Stimulated activated effector memory CD8-positive, alpha-beta T cell treated with anti-CD3 and anti-CD28 coated beads, Interleukin-12 subunit alpha, Interleukin-12 subunit beta, amount 100 ng/mL, for 72 hours (primary cell): ENCODE measurements at regions not wholly inside any gene's neighbourhood (a gene's known extent, or its start where the extent isn't known, plus 50 kb on each side); places are given as distances from the start of the nearest gene placed in this dataset.

Experiments used
- ATAC-seq: fragments of 150-1000 bp; cut with Tn5 transposase; 2 replicates; pipeline ENCODE4 v1.10.0; 2021
- DNase-seq, 2 donors: peaks; one replicate each; pipeline ENCODE4 v3.0.0; 2021 to 2022; ENCODE audit warnings: low spot score in 2 of 2
- H3K27ac Mint-ChIP-seq: one replicate; pipeline ENCODE4 v1.8.0; 2022; ENCODE audit warnings: mild to moderate bottlenecking, mixed read lengths
- H3K36me3 Mint-ChIP-seq: one replicate; pipeline ENCODE4 v1.8.0; 2022; ENCODE audit warnings: mild to moderate bottlenecking, mixed read lengths
- H3K4me1 Mint-ChIP-seq: one replicate; pipeline ENCODE4 v1.8.0; 2022; ENCODE audit warnings: mixed read lengths
- H3K4me3 Mint-ChIP-seq: one replicate; pipeline ENCODE4 v1.8.0; 2022; ENCODE audit warnings: mild to moderate bottlenecking, mixed read lengths
- H3K9me3 Mint-ChIP-seq: one replicate; pipeline ENCODE4 v1.8.0; 2022; ENCODE audit warnings: mixed read lengths

GRCh38 chr6:81865712-81866111 is 113.2 kb upstream of the TENT5A start:
- H3K27ac Mint-ChIP-seq: no peak overlapping the region
- H3K9me3 Mint-ChIP-seq: no peaks in the 10 kb centered on the region

GRCh38 chr6:81864124-81864523 is 111.6 kb upstream of the TENT5A start:
- ATAC-seq (no peak), DNase-seq (no peak)
- no peaks in the 10 kb centered on the region for H3K36me3 Mint-ChIP-seq
- H3K4me1 Mint-ChIP-seq: no peaks in the 10 kb centered on the region
- no peak overlapping the region for H3K27ac Mint-ChIP-seq
- no peak overlapping the region for H3K4me3 Mint-ChIP-seq
- no peaks in the 10 kb centered on the region for H3K9me3 Mint-ChIP-seq

More at GRCh38 chr6:81865712-81866111, 113.2 kb upstream of the TENT5A start:
- no peaks in the 10 kb centered on the region for H3K4me1 Mint-ChIP-seq
- no peak overlapping the region for H3K4me3 Mint-ChIP-seq
- DNase-seq: no peak
- no peaks in the 10 kb centered on the region for H3K36me3 Mint-ChIP-seq
- no peak for ATAC-seq

- no peak for ATAC-seq
- H3K27ac Mint-ChIP-seq: no peak overlapping the region
- no peaks in the 10 kb centered on the region for H3K4me1 Mint-ChIP-seq
- H3K4me3 Mint-ChIP-seq: no peak overlapping the region
- DNase-seq: no peak
- no peaks in the 10 kb centered on the region for H3K36me3 Mint-ChIP-seq
- H3K9me3 Mint-ChIP-seq: no peaks in the 10 kb centered on the region
These were observed 110.6 kb upstream of the TENT5A start for GRCh38 chr6:81863123-81863522.

- no peaks in the 10 kb centered on the region for H3K4me1 Mint-ChIP-seq
- ATAC-seq (no peak), DNase-seq (no peak)
- H3K36me3 Mint-ChIP-seq: no peaks in the 10 kb centered on the region
- H3K4me3 Mint-ChIP-seq: no peak overlapping the region
- H3K9me3 Mint-ChIP-seq: peaks cover 6% of the 10 kb centered on the region
- no peak overlapping the region for H3K27ac Mint-ChIP-seq
These were observed 108.8 kb upstream of the TENT5A start for GRCh38 chr6:81861281-81861680.

- Mint-ChIP-seq H3K9me3 (peaks cover 6% of the 10 kb centered on the region), H3K36me3 (no peaks in the 10 kb centered on the region), H3K27ac (no peak overlapping the region), H3K4me1 (no peaks in the 10 kb centered on the region), H3K4me3 (no peak overlapping the region)
- ATAC-seq (no peak), DNase-seq (no peak)
These were observed 107.4 kb upstream of the TENT5A start for GRCh38 chr6:81859884-81860283.

GRCh38 chr6:81857812-81858211 is 105.3 kb upstream of the TENT5A start:
- Mint-ChIP-seq H3K4me3 (no peak overlapping the region), H3K9me3 (peaks cover 6% of the 10 kb centered on the region), H3K4me1 (no peaks in the 10 kb centered on the region), H3K36me3 (no peaks in the 10 kb centered on the region), H3K27ac (no peak overlapping the region)
- DNase-seq: no peak
- ATAC-seq: no peak

GRCh38 chr6:81856872-81857271 is 104.4 kb upstream of the TENT5A start:
- H3K36me3 Mint-ChIP-seq: no peaks in the 10 kb centered on the region
- DNase-seq: no peak
- no peak overlapping the region for H3K27ac Mint-ChIP-seq
- peaks cover 6% of the 10 kb centered on the region for H3K9me3 Mint-ChIP-seq
- no peak for ATAC-seq
- H3K4me3 Mint-ChIP-seq: no peak overlapping the region
- H3K4me1 Mint-ChIP-seq: no peaks in the 10 kb centered on the region

- peaks cover 6% of the 10 kb centered on the region for H3K9me3 Mint-ChIP-seq
- no peak overlapping the region for H3K4me3 Mint-ChIP-seq
- H3K4me1 Mint-ChIP-seq: no peaks in the 10 kb centered on the region
- ATAC-seq: no peak
- H3K27ac Mint-ChIP-seq: no peak overlapping the region
- H3K36me3 Mint-ChIP-seq: no peaks in the 10 kb centered on the region
- no peak for DNase-seq
These were observed 102.0 kb upstream of the TENT5A start for GRCh38 chr6:81854474-81854873.

GRCh38 chr6:81853975-81854374 is 101.5 kb upstream of the TENT5A start:
- no peaks in the 10 kb centered on the region for H3K4me1 Mint-ChIP-seq
- no peak overlapping the region for H3K27ac Mint-ChIP-seq
- ATAC-seq: no peak
- H3K36me3 Mint-ChIP-seq: no peaks in the 10 kb centered on the region
- peaks cover 6% of the 10 kb centered on the region for H3K9me3 Mint-ChIP-seq
- no peak for DNase-seq
- no peak overlapping the region for H3K4me3 Mint-ChIP-seq

GRCh38 chr6:81849248-81849647 is 96.8 kb upstream of the TENT5A start:
- H3K4me3 Mint-ChIP-seq: no peak overlapping the region
- no peaks in the 10 kb centered on the region for H3K4me1 Mint-ChIP-seq
- H3K27ac Mint-ChIP-seq: no peak overlapping the region
- ATAC-seq (no peak), DNase-seq (no peak)
- no peaks in the 10 kb centered on the region for H3K9me3 Mint-ChIP-seq
- H3K36me3 Mint-ChIP-seq: no peaks in the 10 kb centered on the region

- no peak overlapping the region for H3K4me3 Mint-ChIP-seq
- ATAC-seq (no peak), DNase-seq (no peak)
- no peak overlapping the region for H3K27ac Mint-ChIP-seq
- no peaks in the 10 kb centered on the region for H3K9me3 Mint-ChIP-seq
- H3K36me3 Mint-ChIP-seq: no peaks in the 10 kb centered on the region
- H3K4me1 Mint-ChIP-seq: no peaks in the 10 kb centered on the region
These were observed 95.4 kb upstream of the TENT5A start for GRCh38 chr6:81847866-81848265.

- Mint-ChIP-seq H3K27ac (no peak overlapping the region), H3K9me3 (no peaks in the 10 kb centered on the region), H3K36me3 (no peaks in the 10 kb centered on the region), H3K4me1 (no peaks in the 10 kb centered on the region), H3K4me3 (no peak overlapping the region)
- DNase-seq (no peak), ATAC-seq (no peak)
These were observed 92.2 kb upstream of the TENT5A start for GRCh38 chr6:81844686-81845085.

- DNase-seq (no peak), ATAC-seq (no peak)
- H3K36me3 Mint-ChIP-seq: no peaks in the 10 kb centered on the region
- H3K4me3 Mint-ChIP-seq: no peak overlapping the region
- H3K9me3 Mint-ChIP-seq: peaks cover 3% of the 10 kb centered on the region
- H3K27ac Mint-ChIP-seq: no peak overlapping the region
- no peaks in the 10 kb centered on the region for H3K4me1 Mint-ChIP-seq
These were observed 90.8 kb upstream of the TENT5A start for GRCh38 chr6:81843302-81843701.

GRCh38 chr6:81842254-81842653 is 89.8 kb upstream of the TENT5A start:
- Mint-ChIP-seq H3K4me3 (no peak overlapping the region), H3K9me3 (peaks cover 3% of the 10 kb centered on the region), H3K27ac (no peak overlapping the region), H3K4me1 (no peaks in the 10 kb centered on the region), H3K36me3 (no peaks in the 10 kb centered on the region)
- no peak for DNase-seq
- no peak for ATAC-seq

GRCh38 chr6:81838724-81839426 is 86.4 kb upstream of the TENT5A start:
- no peaks in the 10 kb centered on the region for H3K36me3 Mint-ChIP-seq
- peaks cover 10% of the 10 kb centered on the region for H3K9me3 Mint-ChIP-seq
- H3K4me3 Mint-ChIP-seq: no peak overlapping the region
- no peaks in the 10 kb centered on the region for H3K4me1 Mint-ChIP-seq
- DNase-seq (no peak), ATAC-seq (no peak)
- no peak overlapping the region for H3K27ac Mint-ChIP-seq

- no peaks in the 10 kb centered on the region for H3K36me3 Mint-ChIP-seq
- H3K4me3 Mint-ChIP-seq: no peak overlapping the region
- no peak for DNase-seq
- no peak overlapping the region for H3K27ac Mint-ChIP-seq
- ATAC-seq: no peak
- H3K9me3 Mint-ChIP-seq: peaks cover 10% of the 10 kb centered on the region
- H3K4me1 Mint-ChIP-seq: no peaks in the 10 kb centered on the region
These were observed 85.5 kb upstream of the TENT5A start for GRCh38 chr6:81838031-81838430.
